GM10248 (cell line): ENCODE measurements at regions not wholly inside any gene's neighbourhood (a gene's known extent, or its start where the extent isn't known, plus 50 kb on each side); places are given as distances from the start of the nearest gene placed in this dataset.
A peak's percentile ranks its signal among the peaks of the same experiment; 100 is the strongest.

Experiments used
- CTCF ChIA-PET: fragments of 300-600 bp; sonication (Branson Sonifier 250); formaldehyde crosslinking; extraction: SDS; loops from one replicate; lab custom pipeline; 2021; ENCODE audit warnings: antibody characterized with exemption; lab: Yijun Ruan, JAX
- POLR2A ChIA-PET: fragments of 350-650 bp; sonication (Branson Sonifier 250); formaldehyde crosslinking; extraction: SDS; loops from one replicate; lab custom pipeline; 2020; ENCODE audit warnings: antibody characterized with exemption; lab: Yijun Ruan, JAX
- DNase-seq: peaks from one replicate; pipeline ENCODE4 v3.0.0; 2012; ENCODE audit errors: extremely low spot score
- CTCF ChIP-seq: IDR thresholded peaks from 2 replicates; pipeline ENCODE4 v1.5.1; 2012; ENCODE audit warnings: mild to moderate bottlenecking, low read depth; ENCODE audit errors: extremely low read depth, missing control alignments, control extremely low read depth

DNA sequence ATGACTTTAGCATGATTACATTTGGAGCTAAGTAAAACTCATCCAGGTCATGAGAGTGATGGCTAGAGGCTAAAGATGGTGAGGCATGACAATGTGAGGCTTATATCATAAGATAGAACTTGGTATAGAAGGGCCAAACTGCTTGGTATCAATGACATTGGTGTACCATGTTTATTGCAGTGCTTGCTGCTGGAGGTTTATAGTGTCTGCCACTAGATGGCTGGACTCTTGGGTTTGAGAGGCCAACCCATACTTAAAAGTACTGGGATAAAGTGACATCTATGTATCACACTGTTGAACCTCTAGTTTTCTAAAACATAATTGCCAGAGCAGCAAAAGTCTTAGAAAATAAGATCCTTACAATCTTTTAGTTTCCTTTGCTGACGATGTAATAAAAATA, 83.0 kb upstream of the TACR3 start:
- CTCF ChIA-PET = interaction anchor here (1.1 to 2.0 kb wide), 2 partner anchors 11 to 19 kb away, joined by 3 to 5 read pairs; no protein-coding TSS in a partner anchor
- POLR2A ChIA-PET = no interaction called here

DNA sequence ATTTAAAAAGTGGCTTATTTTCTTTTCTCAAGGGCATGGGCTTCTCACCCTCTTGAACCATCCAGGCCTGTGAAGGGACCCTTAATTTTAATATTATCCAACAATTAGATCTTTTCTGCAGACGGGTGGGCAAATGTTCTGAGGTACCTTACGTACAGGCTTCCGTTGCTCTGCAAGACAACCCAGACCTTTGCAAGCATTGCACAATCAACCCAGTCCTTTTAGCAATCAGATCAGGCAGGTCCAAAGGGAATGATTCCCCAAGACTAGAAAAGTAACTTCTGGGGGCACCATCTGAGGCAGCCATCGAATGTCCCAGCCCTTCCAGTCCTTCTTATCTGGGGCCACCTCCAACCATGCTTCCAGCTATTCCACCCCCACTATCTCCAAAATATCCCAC, 67.3 kb upstream of the TACR3 start:
- no peak for TF ChIP-seq CTCF
- CTCF ChIA-PET = interaction anchor here (1.6 to 2.4 kb wide), 4 partner anchors 9 to 359 kb away, joined by 4 to 12 read pairs (median 6); no protein-coding TSS in a partner anchor
- POLR2A ChIA-PET = no interaction called here
- DNase-seq = no peak

More for the DNA sequence above, 83.0 kb upstream of the TACR3 start:
- TF ChIP-seq CTCF = no peak
- DNase-seq = no peak

DNA sequence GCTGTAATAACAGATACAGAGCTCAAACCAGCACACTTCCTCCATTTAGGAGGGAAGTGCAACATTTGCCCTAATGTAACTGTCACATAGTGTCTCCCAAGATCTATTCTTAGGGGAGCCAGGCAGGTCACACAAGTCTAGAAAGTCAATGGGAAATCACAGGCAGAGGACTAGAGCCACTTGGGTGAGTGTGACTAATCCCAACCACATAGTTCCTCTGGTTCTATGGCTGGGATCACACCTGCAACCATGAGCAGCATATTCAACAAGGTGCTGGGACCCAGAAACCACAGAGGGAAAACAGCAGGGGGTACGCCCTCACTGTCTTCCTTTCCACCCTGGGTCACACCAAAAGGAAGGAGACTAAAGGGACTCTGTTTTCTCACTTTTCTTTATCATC, 66.8 kb upstream of the TACR3 start:
- TF ChIP-seq CTCF = no peak
- DNase-seq = no peak
- ChIA-PET POLR2A (no interaction called here), CTCF (interaction anchor here (1.3 to 2.4 kb wide), 7 partner anchors 9 to 358 kb away, joined by 4 to 12 read pairs (median 6); no protein-coding TSS in a partner anchor)

- CTCF ChIA-PET = interaction anchor here (0.7 to 2.4 kb wide), 11 partner anchors 10 to 357 kb away, joined by 3 to 12 read pairs (median 5); no protein-coding TSS in a partner anchor
- DNase-seq = peak; percentile 29
- TF ChIP-seq CTCF = peak; percentile 54
- POLR2A ChIA-PET = no interaction called here
These were observed 66.2 kb upstream of the TACR3 start for GRCh38 chr4:103786014-103786413.

DNA sequence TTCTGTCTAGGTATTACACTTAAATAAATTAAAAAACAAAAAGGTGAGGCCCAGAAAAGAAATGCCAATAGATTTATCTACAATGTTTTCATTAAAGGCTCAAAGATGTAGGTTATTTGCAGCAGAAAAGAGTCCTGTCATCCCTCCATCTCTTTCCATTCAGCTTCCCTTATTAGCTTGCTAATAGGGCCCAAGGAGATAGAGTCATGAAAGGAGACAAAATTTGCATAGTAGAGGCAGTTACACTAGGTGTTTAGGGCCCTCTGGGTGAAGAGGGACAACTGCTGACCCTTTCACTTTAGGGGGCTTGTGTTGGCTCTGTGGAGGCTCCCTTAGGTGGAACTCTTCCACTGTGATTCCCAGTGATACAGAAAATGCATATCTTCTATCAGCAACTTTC, 58.4 kb upstream of the TACR3 start:
- ChIA-PET CTCF (no interaction called here), POLR2A (no interaction called here)
- TF ChIP-seq CTCF = no peak
- DNase-seq = no peak

DNA sequence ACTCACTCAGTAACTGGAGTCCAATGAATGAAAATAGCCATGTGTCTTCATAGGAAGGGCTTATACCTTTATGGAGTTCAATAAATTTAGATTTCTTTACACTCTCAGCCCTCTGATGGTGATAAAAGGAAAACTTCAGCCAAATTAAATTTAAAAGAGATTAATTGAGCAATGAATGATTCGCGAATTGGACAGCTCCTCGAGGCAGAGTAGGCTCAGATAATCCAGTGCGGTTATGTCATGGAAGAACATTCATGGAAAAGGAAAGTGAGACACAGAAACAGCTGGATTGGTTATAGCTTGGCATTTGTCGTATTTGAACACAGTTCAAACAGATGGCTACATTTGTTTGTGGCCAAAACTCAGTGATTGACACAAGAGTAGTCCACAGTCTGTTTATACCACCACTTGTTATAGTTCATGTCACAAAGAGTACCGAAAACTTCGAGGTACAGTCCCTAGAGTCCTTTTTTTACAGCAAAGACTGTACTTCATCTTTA, 54.6 kb upstream of the TACR3 start:
- no peak for DNase-seq
- TF ChIP-seq CTCF = no peak
- ChIA-PET POLR2A (no interaction called here), CTCF (interaction anchor here (1.7 kb wide), 1 partner anchor 13 kb away, joined by 3 read pairs; no protein-coding TSS in a partner anchor)
